GM12874 (cell line): ENCODE measurements at regions not wholly inside any gene's neighbourhood (a gene's known extent, or its start where the extent isn't known, plus 50 kb on each side); places are given as distances from the start of the nearest gene placed in this dataset.

Experiments used
- TF ChIP-seq, protein P1 (sequence below): IDR thresholded peaks from 2 replicates; pipeline ENCODE4 v1.5.1; 2011; ENCODE audit warnings: low read depth, mild to moderate bottlenecking, control low read depth, low read length, moderate library complexity; ENCODE audit not compliant: insufficient read depth

GRCh38 chr9:115367780-115368525 lies 250.0 kb upstream of the TNC start:
- TF ChIP-seq, protein P1, sequence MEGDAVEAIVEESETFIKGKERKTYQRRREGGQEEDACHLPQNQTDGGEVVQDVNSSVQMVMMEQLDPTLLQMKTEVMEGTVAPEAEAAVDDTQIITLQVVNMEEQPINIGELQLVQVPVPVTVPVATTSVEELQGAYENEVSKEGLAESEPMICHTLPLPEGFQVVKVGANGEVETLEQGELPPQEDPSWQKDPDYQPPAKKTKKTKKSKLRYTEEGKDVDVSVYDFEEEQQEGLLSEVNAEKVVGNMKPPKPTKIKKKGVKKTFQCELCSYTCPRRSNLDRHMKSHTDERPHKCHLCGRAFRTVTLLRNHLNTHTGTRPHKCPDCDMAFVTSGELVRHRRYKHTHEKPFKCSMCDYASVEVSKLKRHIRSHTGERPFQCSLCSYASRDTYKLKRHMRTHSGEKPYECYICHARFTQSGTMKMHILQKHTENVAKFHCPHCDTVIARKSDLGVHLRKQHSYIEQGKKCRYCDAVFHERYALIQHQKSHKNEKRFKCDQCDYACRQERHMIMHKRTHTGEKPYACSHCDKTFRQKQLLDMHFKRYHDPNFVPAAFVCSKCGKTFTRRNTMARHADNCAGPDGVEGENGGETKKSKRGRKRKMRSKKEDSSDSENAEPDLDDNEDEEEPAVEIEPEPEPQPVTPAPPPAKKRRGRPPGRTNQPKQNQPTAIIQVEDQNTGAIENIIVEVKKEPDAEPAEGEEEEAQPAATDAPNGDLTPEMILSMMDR, result no peak

GRCh38 chr9:115369322-115369957 lies 251.5 kb upstream of the TNC start:
- TF ChIP-seq, protein P1, result no peak

- TF ChIP-seq, protein P1, result no peak
Measured at GRCh38 chr9:115373000-115373709, 255.2 kb upstream of the TNC start.

GRCh38 chr9:115373710-115374045 lies 255.7 kb upstream of the TNC start:
- TF ChIP-seq, protein P1, result no peak

GRCh38 chr9:115374724-115375268 lies 256.8 kb upstream of the TNC start:
- TF ChIP-seq, protein P1, result no peak

DNA sequence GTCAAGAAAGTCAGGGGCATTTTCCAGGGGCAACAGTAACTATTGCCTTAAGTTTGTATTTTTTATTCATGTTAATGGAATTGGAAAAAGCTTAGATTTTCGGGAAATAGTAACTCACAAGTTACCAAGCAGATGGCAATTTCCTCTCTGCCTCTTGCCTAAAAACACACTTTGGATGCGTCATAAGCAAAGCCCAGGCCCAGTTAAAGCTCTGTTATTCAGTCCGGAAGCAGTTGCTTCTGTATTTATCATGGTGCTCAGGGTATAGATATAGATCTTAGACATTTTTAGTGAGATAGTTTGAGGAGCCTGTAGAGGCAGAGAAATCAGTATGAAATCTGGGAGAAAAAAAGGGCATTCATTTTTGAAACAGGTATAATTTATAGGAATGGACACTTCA lies 260.3 kb upstream of the TNC start:
- TF ChIP-seq, protein P1, result no peak

DNA sequence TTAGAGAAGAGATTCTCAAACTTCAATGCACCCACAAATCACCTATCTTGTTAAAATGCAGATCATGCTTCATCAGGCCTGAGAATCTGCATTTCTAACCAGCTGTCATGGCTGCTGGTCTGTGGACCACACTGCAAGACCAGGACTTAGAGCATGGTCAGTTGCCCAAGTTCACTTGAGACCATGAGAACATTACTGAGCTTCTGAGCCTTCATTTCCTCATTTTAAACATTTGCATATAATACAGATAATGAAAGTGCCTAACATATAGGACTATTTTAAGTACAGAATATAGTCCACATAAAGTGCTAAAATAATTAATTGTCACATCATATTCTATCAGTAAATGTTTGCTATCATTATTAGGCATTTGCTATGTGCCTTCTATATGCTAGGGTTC lies 260.8 kb upstream of the TNC start:
- TF ChIP-seq, protein P1, result no peak
